HCT116 (cell line): ENCODE measurements at regions not wholly inside any gene's neighbourhood (a gene's known extent, or its start where the extent isn't known, plus 50 kb on each side); places are given as distances from the start of the nearest gene placed in this dataset.

ENCODE experiments used
- ATAC-seq: fragments of 200-7000 bp; cut with Tn5 transposase; 2 replicates; pipeline ENCODE4 v1.9.1; 2020; ENCODE audit warnings: mild to moderate bottlenecking, moderate library complexity
- BruUV-seq: library from RNA; stranded (reverse); fragments of 400-500 nt; replicated peaks from 2 replicates; lab custom pipeline; 2021; lab: Mats Ljungman, UMichigan
- CTCF ChIA-PET: fragments of 300-600 bp; sonication (Branson Sonifier 250); formaldehyde crosslinking; loops from one replicate; lab custom pipeline; 2021; ENCODE audit warnings: antibody characterized with exemption; lab: Charles Lee
- POLR2A ChIA-PET: fragments of 300-600, 350-600 bp; sonication (Branson Sonifier 250); formaldehyde crosslinking; loops from one replicate; lab custom pipeline; 2021; ENCODE audit warnings: antibody characterized with exemption; lab: Charles Lee
- RAD21 ChIA-PET, 2 experiments: fragments of 300-600 bp; sonication (Branson Sonifier 250); formaldehyde crosslinking; loops; one replicate each; lab custom pipeline; 2023; ENCODE audit warnings: low total read pairs in 2 of 2; ENCODE audit not compliant: uncharacterized antibody in 2 of 2, unreplicated experiment in 2 of 2, low non-redundant PET in 1 of 2; lab: Charles Lee
- DNase-seq: peaks from one replicate; pipeline ENCODE4 v3.0.0-alpha.2; 2010; ENCODE audit warnings: low read depth, low spot score
- H2AFZ ChIP-seq: fragments of 200-600 bp; shearing (Covaris generic), sonication (generic); 2 replicates; pipeline ENCODE4 v1.6.1; 2017; ENCODE audit warnings: low read depth, mixed run types, mixed read lengths, antibody characterized with exemption, low read length; ENCODE audit not compliant: poor library complexity, severe bottlenecking
- H3K27ac ChIP-seq: 2 replicates; pipeline ENCODE4 v1.5.1; 2012; ENCODE audit warnings: low read depth, low read length
- H3K27me3 ChIP-seq: fragments of 200-600 bp; sonication (generic); 2 replicates; pipeline ENCODE4 v1.6.1; 2016; ENCODE audit warnings: mixed run types, low read length, mixed read lengths; ENCODE audit not compliant: insufficient read depth
- H3K36me3 ChIP-seq, 2 experiments: fragments of 200-500 bp in 1 of 2; fragments of 200-600 bp in 1 of 2; sonication (Bioruptor generic) in 1 of 2; sonication (generic) in 1 of 2; 2 replicates each; pipeline versions ENCODE4 v1.5.1 to v1.6.1; 2014 to 2016; ENCODE audit warnings: low read length in 2 of 2, inconsistent platforms in 1 of 2, mixed read lengths in 1 of 2, mixed run types in 1 of 2; ENCODE audit not compliant: insufficient read depth in 2 of 2, control insufficient read depth in 1 of 2
- H3K4me1 ChIP-seq, 2 experiments: fragments of 200-600 bp in 1 of 2; sonication (generic) in 1 of 2; 2 replicates each; pipeline versions ENCODE4 v1.5.1 to v1.6.1; 2012 to 2017; ENCODE audit warnings: low read length in 2 of 2, inconsistent platforms in 1 of 2, mild to moderate bottlenecking in 1 of 2, mixed read lengths in 1 of 2, mixed run types in 1 of 2, moderate library complexity in 1 of 2; ENCODE audit not compliant: insufficient read depth in 2 of 2, control insufficient read depth in 1 of 2
- H3K4me2 ChIP-seq: fragments of 200-600 bp; sonication (generic); 2 replicates; pipeline ENCODE4 v1.6.1; 2017; ENCODE audit warnings: mixed run types, low read length, mixed read lengths
- H3K4me3 ChIP-seq, 2 experiments: fragments of 200-600 bp in 1 of 2; sonication (generic) in 1 of 2; replicated peaks in 1 of 2; 2 replicates each; pipeline ENCODE4 v1.5.1; 2011 to 2016; ENCODE audit warnings: low read length in 2 of 2, control low read depth in 1 of 2, low read depth in 1 of 2, mild to moderate bottlenecking in 1 of 2, mixed read lengths in 1 of 2, mixed run types in 1 of 2
- H3K79me2 ChIP-seq: fragments of 200-600 bp; sonication (generic); 2 replicates; pipeline ENCODE4 v1.6.1; 2017; ENCODE audit warnings: mild to moderate bottlenecking, mixed run types, low read length, moderate library complexity, mixed read lengths; ENCODE audit not compliant: insufficient read depth
- H3K9ac ChIP-seq: fragments of 200-600 bp; sonication (generic); 2 replicates; pipeline ENCODE4 v1.6.1; 2016; ENCODE audit warnings: low read length, mixed read lengths
- H3K9me2 ChIP-seq: fragments of 200-600 bp; sonication (generic), shearing (Covaris generic); 2 replicates; pipeline ENCODE4 v1.6.1; 2017; ENCODE audit warnings: mixed run types, mild to moderate bottlenecking, moderate library complexity; ENCODE audit not compliant: insufficient read depth
- H3K9me3 ChIP-seq, 2 experiments: fragments of 200-500 bp in 1 of 2; fragments of 200-600 bp in 1 of 2; sonication (Bioruptor generic) in 1 of 2; sonication (generic) in 1 of 2; 2 replicates each; pipeline ENCODE4 v1.6.1; 2014 to 2017; ENCODE audit warnings: low read length in 2 of 2, mixed read lengths in 2 of 2, inconsistent platforms in 1 of 2, low read depth in 1 of 2, mild to moderate bottlenecking in 1 of 2, mixed run types in 1 of 2, moderate library complexity in 1 of 2; ENCODE audit not compliant: control insufficient read depth in 1 of 2, insufficient read depth in 1 of 2
- H4K20me1 ChIP-seq: fragments of 200-600 bp; sonication (generic), shearing (Covaris generic); 2 replicates; pipeline ENCODE4 v1.6.1; 2017; ENCODE audit warnings: mixed run types, mild to moderate bottlenecking, moderate library complexity; ENCODE audit not compliant: insufficient read depth
- ATF3 ChIP-seq: IDR thresholded peaks from 2 replicates; pipeline ENCODE4 v1.6.1; 2012
- TCF7L2 ChIP-seq: IDR thresholded peaks from 2 replicates; pipeline ENCODE4 v1.7.0; 2011; ENCODE audit warnings: borderline replicate concordance, inconsistent platforms; ENCODE audit not compliant: insufficient read depth, insufficient read length; ENCODE audit errors: extremely low read depth
- YY1 ChIP-seq: IDR thresholded peaks from 2 replicates; pipeline ENCODE4 v1.6.1; 2011; ENCODE audit warnings: low read length, low read depth, moderate library complexity, mild to moderate bottlenecking; ENCODE audit not compliant: insufficient replicate concordance; ENCODE audit errors: extremely low read depth
- intact Hi-C: fragments of 100-400 bp; cut with micrococcal nuclease; formaldehyde crosslinking; loops from 2 replicates; pipeline ENCODE4 v1.10.0; 2022
- TF ChIP-seq, protein P1 (sequence below): IDR thresholded peaks from 2 replicates; pipeline ENCODE4 v1.6.1; 2012; ENCODE audit warnings: low read depth

GRCh38 chr6:165985281-165985805, 182.3 kb downstream of the TBXT start:
- Histone ChIP-seq H3K4me2 (no peak overlapping the region), H3K79me2 (no peaks in the 10 kb centered on the region), H3K27me3 (no peaks in the 10 kb centered on the region), H3K4me1 (peaks cover 0 to 3% of the 10 kb centered on the region in 2 experiments; a peak in 1 of 4 replicates), H3K9ac (no peak overlapping the region), H2AFZ (no peak overlapping the region), H3K9me2 (no peaks in the 10 kb centered on the region), H4K20me1 (no peaks in the 10 kb centered on the region), H3K27ac (no peak overlapping the region), H3K9me3 (no peaks in the 10 kb centered on the region), H3K4me3 (no peak overlapping the region), H3K36me3 (no peaks in the 10 kb centered on the region)
- ChIA-PET POLR2A (no interaction called here), CTCF (no interaction called here), RAD21 (no interaction called here)
- no TSS peak for BruUV-seq
- intact Hi-C loops: no loop called here
- TF ChIP-seq ATF3 (no peak), YY1 (no peak), TCF7L2 (no peak)
- TF ChIP-seq, protein P1, sequence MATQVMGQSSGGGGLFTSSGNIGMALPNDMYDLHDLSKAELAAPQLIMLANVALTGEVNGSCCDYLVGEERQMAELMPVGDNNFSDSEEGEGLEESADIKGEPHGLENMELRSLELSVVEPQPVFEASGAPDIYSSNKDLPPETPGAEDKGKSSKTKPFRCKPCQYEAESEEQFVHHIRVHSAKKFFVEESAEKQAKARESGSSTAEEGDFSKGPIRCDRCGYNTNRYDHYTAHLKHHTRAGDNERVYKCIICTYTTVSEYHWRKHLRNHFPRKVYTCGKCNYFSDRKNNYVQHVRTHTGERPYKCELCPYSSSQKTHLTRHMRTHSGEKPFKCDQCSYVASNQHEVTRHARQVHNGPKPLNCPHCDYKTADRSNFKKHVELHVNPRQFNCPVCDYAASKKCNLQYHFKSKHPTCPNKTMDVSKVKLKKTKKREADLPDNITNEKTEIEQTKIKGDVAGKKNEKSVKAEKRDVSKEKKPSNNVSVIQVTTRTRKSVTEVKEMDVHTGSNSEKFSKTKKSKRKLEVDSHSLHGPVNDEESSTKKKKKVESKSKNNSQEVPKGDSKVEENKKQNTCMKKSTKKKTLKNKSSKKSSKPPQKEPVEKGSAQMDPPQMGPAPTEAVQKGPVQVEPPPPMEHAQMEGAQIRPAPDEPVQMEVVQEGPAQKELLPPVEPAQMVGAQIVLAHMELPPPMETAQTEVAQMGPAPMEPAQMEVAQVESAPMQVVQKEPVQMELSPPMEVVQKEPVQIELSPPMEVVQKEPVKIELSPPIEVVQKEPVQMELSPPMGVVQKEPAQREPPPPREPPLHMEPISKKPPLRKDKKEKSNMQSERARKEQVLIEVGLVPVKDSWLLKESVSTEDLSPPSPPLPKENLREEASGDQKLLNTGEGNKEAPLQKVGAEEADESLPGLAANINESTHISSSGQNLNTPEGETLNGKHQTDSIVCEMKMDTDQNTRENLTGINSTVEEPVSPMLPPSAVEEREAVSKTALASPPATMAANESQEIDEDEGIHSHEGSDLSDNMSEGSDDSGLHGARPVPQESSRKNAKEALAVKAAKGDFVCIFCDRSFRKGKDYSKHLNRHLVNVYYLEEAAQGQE: no peak
- DNase-seq: no peak
- ATAC-seq: no peak
